Esophagus muscularis mucosa (tissue), 4 donors: ENCODE measurements at regions not wholly inside any gene's neighbourhood (a gene's known extent, or its start where the extent isn't known, plus 50 kb on each side); places are given as distances from the start of the nearest gene placed in this dataset.

Experiments used
- DNase-seq: peaks from one replicate; pipeline ENCODE4 v3.0.0-alpha.2; 2017; ENCODE audit errors: extremely low spot score
- H3K27ac ChIP-seq, 4 donors: fragments of 200-600 bp; sonication (generic); replicated peaks in 1 of 4; 1 replicate in 3 of 4; 2 replicates in 1 of 4; pipeline ENCODE4 v1.5.1; 2016 to 2019; ENCODE audit warnings: mild to moderate bottlenecking in 1 of 4
- H3K27me3 ChIP-seq, 4 donors: fragments of 200-600 bp; sonication (generic); one replicate each; pipeline versions ENCODE4 v1.5.1 to v1.6.0; 2016 to 2019
- H3K36me3 ChIP-seq, 4 donors: fragments of 200-600 bp; sonication (generic); one replicate each; pipeline ENCODE4 v1.5.1; 2016 to 2019
- H3K4me1 ChIP-seq, 4 donors: fragments of 200-600 bp; sonication (generic); one replicate each; pipeline ENCODE4 v1.5.1; 2016 to 2019
- H3K4me3 ChIP-seq, 4 donors: fragments of 200-600 bp; sonication (generic); 1 replicate in 2 of 4; 2 replicates in 2 of 4; pipeline ENCODE4 v1.5.1; 2016 to 2019; ENCODE audit warnings: mild to moderate bottlenecking in 4 of 4, moderate library complexity in 1 of 4
- H3K9me3 ChIP-seq, 4 donors: fragments of 200-600 bp; sonication (generic); 1 replicate in 3 of 4; 2 replicates in 1 of 4; pipeline ENCODE4 v1.5.1; 2016 to 2019
- EP300 ChIP-seq: sonication (generic); formaldehyde crosslinking; IDR thresholded peaks from one replicate; pipeline ENCODE4 v1.6.1; 2017; ENCODE audit warnings: antibody characterized with exemption
- POLR2A ChIP-seq: fragments of 450-650 bp; IDR thresholded peaks from one replicate; pipeline ENCODE4 v1.6.1; 2017; ENCODE audit warnings: antibody characterized with exemption, moderate library complexity, mild to moderate bottlenecking, low read depth
- POLR2AphosphoS5 ChIP-seq, 2 donors: sonication (generic); formaldehyde crosslinking; IDR thresholded peaks; one replicate each; pipeline ENCODE4 v1.6.1; 2017; ENCODE audit warnings: antibody characterized with exemption in 2 of 2
- WGBS: methylation state at CpG from one replicate; pipeline ENCODE4 v1.1.5; 2018; 5-methylcytosine and 5-hydroxymethylcytosine counted together
- intact Hi-C: fragments of 100-400 bp; cut with DNase I; formaldehyde crosslinking; loops from one replicate; pipeline ENCODE4 v1.15.1; 2023
- TF ChIP-seq, protein P1 (sequence below), 3 experiments: fragments of 200-600 bp in 2 of 3; fragments of 450-650 bp in 1 of 3; sonication (generic) in 2 of 3; IDR thresholded peaks; one replicate each; pipeline ENCODE4 v1.5.1; 2017 to 2019; ENCODE audit warnings: antibody characterized with exemption in 3 of 3, mild to moderate bottlenecking in 2 of 3, moderate library complexity in 1 of 3

- no peak for TF ChIP-seq POLR2A
- no peak for TF ChIP-seq POLR2AphosphoS5 (IDR thresholded peaks at IDR 0.05)
- TF ChIP-seq, protein P1, sequence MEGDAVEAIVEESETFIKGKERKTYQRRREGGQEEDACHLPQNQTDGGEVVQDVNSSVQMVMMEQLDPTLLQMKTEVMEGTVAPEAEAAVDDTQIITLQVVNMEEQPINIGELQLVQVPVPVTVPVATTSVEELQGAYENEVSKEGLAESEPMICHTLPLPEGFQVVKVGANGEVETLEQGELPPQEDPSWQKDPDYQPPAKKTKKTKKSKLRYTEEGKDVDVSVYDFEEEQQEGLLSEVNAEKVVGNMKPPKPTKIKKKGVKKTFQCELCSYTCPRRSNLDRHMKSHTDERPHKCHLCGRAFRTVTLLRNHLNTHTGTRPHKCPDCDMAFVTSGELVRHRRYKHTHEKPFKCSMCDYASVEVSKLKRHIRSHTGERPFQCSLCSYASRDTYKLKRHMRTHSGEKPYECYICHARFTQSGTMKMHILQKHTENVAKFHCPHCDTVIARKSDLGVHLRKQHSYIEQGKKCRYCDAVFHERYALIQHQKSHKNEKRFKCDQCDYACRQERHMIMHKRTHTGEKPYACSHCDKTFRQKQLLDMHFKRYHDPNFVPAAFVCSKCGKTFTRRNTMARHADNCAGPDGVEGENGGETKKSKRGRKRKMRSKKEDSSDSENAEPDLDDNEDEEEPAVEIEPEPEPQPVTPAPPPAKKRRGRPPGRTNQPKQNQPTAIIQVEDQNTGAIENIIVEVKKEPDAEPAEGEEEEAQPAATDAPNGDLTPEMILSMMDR (IDR thresholded peaks at IDR 0.05) = no peak
- no peak for TF ChIP-seq EP300
- H3K9me3 ChIP-seq = no peaks in the 10 kb centered on the region
- H3K36me3 ChIP-seq = no peaks in the 10 kb centered on the region
- intact Hi-C loops = no loop called here
- no peak overlapping the region for H3K4me3 ChIP-seq
- no peak overlapping the region for H3K27ac ChIP-seq
- no peak for DNase-seq
- 93% methylated on average over 1 of the region's 1 CpG for WGBS
- H3K27me3 ChIP-seq = no peaks in the 10 kb centered on the region
- H3K4me1 ChIP-seq = no peaks in the 10 kb centered on the region
Observed at GRCh38 chr12:86774841-86775388, 518.7 kb upstream of the MGAT4C start.

- H3K4me3 ChIP-seq = no peak overlapping the region
- DNase-seq = no peak
- WGBS = 67% methylated on average over 2 of the region's 2 CpGs
- H3K27ac ChIP-seq = no peak overlapping the region
- H3K9me3 ChIP-seq = no peaks in the 10 kb centered on the region
- H3K27me3 ChIP-seq = no peaks in the 10 kb centered on the region
- intact Hi-C loops = no loop called here
- H3K4me1 ChIP-seq = no peaks in the 10 kb centered on the region
- H3K36me3 ChIP-seq = no peaks in the 10 kb centered on the region
- TF ChIP-seq EP300 (no peak), POLR2A (no peak), POLR2AphosphoS5 (IDR thresholded peaks at IDR 0.05) (no peak)
- TF ChIP-seq, protein P1 (IDR thresholded peaks at IDR 0.05) = no peak
Observed at GRCh38 chr12:86772696-86773095, 516.5 kb upstream of the MGAT4C start.

DNA sequence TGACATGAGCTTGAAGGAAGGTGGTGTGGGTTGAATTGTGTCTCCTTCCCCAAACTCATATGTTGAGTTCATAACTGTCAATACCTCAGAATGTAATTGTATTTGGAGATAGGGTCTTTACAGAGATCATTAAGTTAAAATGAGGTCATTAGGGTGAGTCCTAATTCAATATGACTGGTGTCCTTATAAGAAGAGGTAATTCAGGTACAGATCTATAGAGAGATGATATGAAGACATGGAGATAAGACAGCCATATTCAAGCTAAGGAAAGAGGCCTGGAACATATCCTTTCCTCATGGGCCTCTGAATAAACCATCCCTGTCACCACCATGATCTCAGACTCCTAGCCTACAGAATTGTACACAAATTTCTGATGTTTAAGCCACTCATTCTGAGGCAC is 514.7 kb upstream of the MGAT4C start:
- H3K36me3 ChIP-seq = no peaks in the 10 kb centered on the region
- TF ChIP-seq POLR2AphosphoS5 (IDR thresholded peaks at IDR 0.05) (no peak), EP300 (no peak)
- no peaks in the 10 kb centered on the region for H3K9me3 ChIP-seq
- H3K27ac ChIP-seq = no peak overlapping the region
- H3K4me3 ChIP-seq = no peak overlapping the region
- no peaks in the 10 kb centered on the region for H3K4me1 ChIP-seq
- intact Hi-C loops = no loop called here
- DNase-seq = no peak
- H3K27me3 ChIP-seq = no peaks in the 10 kb centered on the region

DNA sequence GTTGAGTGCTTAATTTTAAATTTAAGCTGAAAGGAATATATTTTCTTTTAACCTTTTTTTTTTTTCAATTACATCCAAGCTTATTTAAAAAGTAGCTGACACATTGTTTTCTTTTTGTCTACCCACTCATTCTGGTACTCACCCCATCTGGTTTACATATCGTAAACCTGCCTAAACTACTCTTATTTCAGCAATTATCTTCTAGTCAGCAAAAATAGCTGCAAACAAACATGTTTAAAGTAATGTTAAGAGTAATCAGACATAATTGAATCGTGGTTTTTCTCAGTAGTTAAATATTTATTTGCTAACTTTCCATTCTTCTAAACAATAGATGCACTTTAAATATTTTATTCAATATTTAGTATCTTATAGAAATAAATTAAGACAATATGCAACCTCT is 492.7 kb upstream of the MGAT4C start:
- Histone ChIP-seq H3K27ac (no peak overlapping the region), H3K9me3 (no peaks in the 10 kb centered on the region), H3K4me1 (no peaks in the 10 kb centered on the region), H3K36me3 (no peaks in the 10 kb centered on the region), H3K27me3 (no peaks in the 10 kb centered on the region), H3K4me3 (no peak overlapping the region)
- intact Hi-C loops = no loop called here
- TF ChIP-seq, protein P1 (IDR thresholded peaks at IDR 0.05) = no peak
- TF ChIP-seq EP300 (no peak), POLR2AphosphoS5 (IDR thresholded peaks at IDR 0.05) (no peak), POLR2A (no peak)
- WGBS = 84% methylated on average over 2 of the region's 2 CpGs
- DNase-seq = no peak

GRCh38 chr12:86744547-86745212 is 488.5 kb upstream of the MGAT4C start:
- Histone ChIP-seq H3K4me1 (no peaks in the 10 kb centered on the region), H3K27me3 (no peaks in the 10 kb centered on the region), H3K9me3 (no peaks in the 10 kb centered on the region), H3K27ac (no peak overlapping the region), H3K4me3 (no peak overlapping the region), H3K36me3 (no peaks in the 10 kb centered on the region)
- no peak for DNase-seq
- 86% methylated on average over 2 of the region's 2 CpGs for WGBS
- intact Hi-C loops = no loop called here
- TF ChIP-seq, protein P1 (IDR thresholded peaks at IDR 0.05) = no peak
- no peak for TF ChIP-seq POLR2AphosphoS5 (IDR thresholded peaks at IDR 0.05)
- no peak for TF ChIP-seq EP300
- no peak for TF ChIP-seq POLR2A
